Psoas muscle (tissue), 7 donors: ENCODE measurements at regions not wholly inside any gene's neighbourhood (a gene's known extent, or its start where the extent isn't known, plus 50 kb on each side); places are given as distances from the start of the nearest gene placed in this dataset.
A peak's percentile ranks its signal among the peaks of the same experiment; 100 is the strongest.
"Not testable (repeated sequence)": the region's sequence is repeated elsewhere in the genome, so short reads cannot be mapped to it uniquely, and the experiment has no call there.

Source experiments
- ATAC-seq, 4 donors: fragments of 200-7000 bp; cut with Tn5 transposase; one replicate each; pipeline ENCODE4 v1.9.1; 2020; ENCODE audit warnings: moderate library complexity in 3 of 4, mild to moderate bottlenecking in 2 of 4
- DNase-seq, 2 donors: peaks; one replicate each; pipeline ENCODE4 v3.0.0-alpha.2; 2020
- H3K27ac ChIP-seq: fragments of 200-600 bp; one replicate; pipeline ENCODE4 v1.8.0; 2022
- H3K27me3 ChIP-seq, 3 donors: fragments of 200-600 bp in 1 of 3; one replicate each; pipeline versions ENCODE4 v1.6.1 to v1.8.0; 2013 to 2022; ENCODE audit warnings: low read length in 2 of 3, mild to moderate bottlenecking in 2 of 3, moderate library complexity in 1 of 3; ENCODE audit not compliant: insufficient read depth in 3 of 3
- H3K36me3 ChIP-seq, 2 donors: fragments of 200-600 bp in 1 of 2; one replicate each; pipeline versions ENCODE4 v1.6.1 to v1.8.0; 2013 to 2022; ENCODE audit warnings: low read depth in 1 of 2, mild to moderate bottlenecking in 1 of 2, moderate library complexity in 1 of 2; ENCODE audit not compliant: insufficient read depth in 1 of 2
- H3K4me1 ChIP-seq: fragments of 200-600 bp; one replicate; pipeline ENCODE4 v1.8.0; 2022
- H3K4me3 ChIP-seq: fragments of 200-600 bp; one replicate; pipeline ENCODE4 v1.8.0; 2022; ENCODE audit warnings: mild to moderate bottlenecking
- H3K9me3 ChIP-seq: fragments of 200-600 bp; one replicate; pipeline ENCODE4 v1.8.0; 2022
- CTCF ChIP-seq: fragments of 200-600 bp; IDR thresholded peaks from one replicate; pipeline ENCODE4 v1.8.0; 2022; ENCODE audit warnings: antibody characterized with exemption
- WGBS, 3 donors: extraction: QIAGEN DNeasy Blood & Tissue Kit; methylation state at CpG; one replicate each; pipeline versions ENCODE4 v1.1.6 to v1.1.7; 2013; 5-methylcytosine and 5-hydroxymethylcytosine counted together
- intact Hi-C, 2 donors: fragments of 100-400 bp; cut with DNase I; formaldehyde crosslinking; loops; one replicate each; pipeline versions ENCODE4 v1.11.0 to v1.14.2; 2022
- donor health status: healthy with polysubstance abuse.
- donor health status: DM: no; HTN: no; CAD: no; lungs with moderate emphysema.
- donor health status: Bipolar disorder and iron deficiency.
- donor health status: healthy.
- donor health status: DM: yes; HTN: yes; CAD: no.
- donor health status: DM: no; HTN: no; CAD: no.
- donor health status: DM: yes; HTN: yes; CAD: no.

- H3K9me3 ChIP-seq, result no peaks in the 10 kb centered on the region
- no peaks in the 10 kb centered on the region for H3K36me3 ChIP-seq
- TF ChIP-seq CTCF, result no peak
- intact Hi-C loops, result no loop called here
- H3K27ac ChIP-seq, result no peak overlapping the region
- H3K4me3 ChIP-seq, result no peak overlapping the region
- H3K27me3 ChIP-seq, result no peaks in the 10 kb centered on the region
- ATAC-seq (peak in 1 of 4 donors; percentile 30), DNase-seq (peak in 1 of 2 donors; percentile 13)
- 72 to 80% (median 79%) methylated on average over 6 of the region's 6 CpGs for WGBS, 3 donors
- no peaks in the 10 kb centered on the region for H3K4me1 ChIP-seq
Measured at GRCh38 chr14:30389134-30389876, 169.7 kb upstream of the G2E3 start.

- intact Hi-C loops, result no loop called here
- 42 to 54% (median 51%) methylated on average over 4 of the region's 4 CpGs for WGBS, 3 donors
Measured at GRCh38 chr14:30389877-30390385, 169.0 kb upstream of the G2E3 start.

GRCh38 chr14:30395065-30395464 is 163.9 kb upstream of the G2E3 start:
- Histone ChIP-seq H3K36me3 (no peaks in the 10 kb centered on the region), H3K9me3 (no peaks in the 10 kb centered on the region), H3K27ac (no peak overlapping the region), H3K27me3 (no peaks in the 10 kb centered on the region), H3K4me3 (no peak overlapping the region), H3K4me1 (no peaks in the 10 kb centered on the region)
- intact Hi-C loops, result no loop called here
- no peak for TF ChIP-seq CTCF
- WGBS, 3 donors, result 76 to 92% (median 88%) methylated on average over 1 of the region's 1 CpG
- DNase-seq, result no peak
- ATAC-seq, result no peak

More at GRCh38 chr14:30389877-30390385, 169.0 kb upstream of the G2E3 start:
- Histone ChIP-seq H3K9me3 (no peaks in the 10 kb centered on the region), H3K27me3 (no peaks in the 10 kb centered on the region), H3K36me3 (no peaks in the 10 kb centered on the region), H3K27ac (no peak overlapping the region), H3K4me3 (no peak overlapping the region), H3K4me1 (no peaks in the 10 kb centered on the region)
- no peak for ATAC-seq
- TF ChIP-seq CTCF, result no peak
- no peak for DNase-seq

- no peak for DNase-seq
- H3K9me3 ChIP-seq, result no peaks in the 10 kb centered on the region
- no peak for TF ChIP-seq CTCF
- intact Hi-C loops, result no loop called here
- H3K27ac ChIP-seq, result no peak overlapping the region
- no peak for ATAC-seq
- H3K4me3 ChIP-seq, result no peak overlapping the region
- H3K4me1 ChIP-seq, result no peaks in the 10 kb centered on the region
- no peaks in the 10 kb centered on the region for H3K36me3 ChIP-seq
- no peaks in the 10 kb centered on the region for H3K27me3 ChIP-seq
Measured at GRCh38 chr14:30402846-30403245, 156.1 kb upstream of the G2E3 start.

GRCh38 chr14:30403791-30404190 is 155.2 kb upstream of the G2E3 start:
- Histone ChIP-seq H3K27me3 (no peaks in the 10 kb centered on the region), H3K4me3 (no peak overlapping the region), H3K4me1 (no peaks in the 10 kb centered on the region), H3K27ac (no peak overlapping the region), H3K9me3 (no peaks in the 10 kb centered on the region), H3K36me3 (no peaks in the 10 kb centered on the region)
- DNase-seq (no peak), ATAC-seq (no peak)
- intact Hi-C loops, result no loop called here
- 78 to 89% (median 81%) methylated on average over 4 of the region's 4 CpGs for WGBS, 3 donors
- TF ChIP-seq CTCF, result no peak

GRCh38 chr14:30409508-30410015 is 149.4 kb upstream of the G2E3 start:
- H3K27ac ChIP-seq, ATAC-seq, H3K36me3 ChIP-seq, intact Hi-C loops, H3K4me1 ChIP-seq, H3K4me3 ChIP-seq, H3K9me3 ChIP-seq, H3K27me3 ChIP-seq, DNase-seq: not testable (repeated sequence)
- WGBS, 3 donors, result 78 to 85% (median 83%) methylated on average over 2 of the region's 2 CpGs
